ENCODE measurements at regions not wholly inside any gene's neighbourhood (a gene's known extent, or its start where the extent isn't known, plus 50 kb on each side); places are given as distances from the start of the nearest gene placed in this dataset.

GRCh38 chr2:40841856-40842255, 390.0 kb upstream of the SLC8A1 start:
- DNase-seq (ENCODE audit: low spot score), result no peak
- TF ChIP-seq CTCF (IDR thresholded peaks at IDR 0.05; ENCODE audit: extremely low read depth, missing control alignments), result no peak

- DNase-seq (ENCODE audit: low spot score), result no peak
- no peak for TF ChIP-seq CTCF (IDR thresholded peaks at IDR 0.05; ENCODE audit: extremely low read depth, missing control alignments)
These were observed 392.7 kb upstream of the SLC8A1 start for GRCh38 chr2:40844353-40845277.

GRCh38 chr2:40851661-40852060, 399.8 kb upstream of the SLC8A1 start:
- TF ChIP-seq CTCF (IDR thresholded peaks at IDR 0.05; ENCODE audit: extremely low read depth, missing control alignments), result no peak
- no peak for DNase-seq (ENCODE audit: low spot score)

GRCh38 chr2:40859617-40860016, 407.7 kb upstream of the SLC8A1 start:
- no peak for DNase-seq (ENCODE audit: low spot score)
- no peak for TF ChIP-seq CTCF (IDR thresholded peaks at IDR 0.05; ENCODE audit: extremely low read depth, missing control alignments)

- no peak for DNase-seq (ENCODE audit: low spot score)
- no peak for TF ChIP-seq CTCF (IDR thresholded peaks at IDR 0.05; ENCODE audit: extremely low read depth, missing control alignments)
These were observed 415.9 kb upstream of the SLC8A1 start for GRCh38 chr2:40867829-40868228.

- no peak for DNase-seq (ENCODE audit: low spot score)
- no peak for TF ChIP-seq CTCF (IDR thresholded peaks at IDR 0.05; ENCODE audit: extremely low read depth, missing control alignments)
These were observed 420.7 kb upstream of the SLC8A1 start for GRCh38 chr2:40872580-40872979.

GRCh38 chr2:40874380-40874779, 422.5 kb upstream of the SLC8A1 start:
- no peak for TF ChIP-seq CTCF (IDR thresholded peaks at IDR 0.05; ENCODE audit: extremely low read depth, missing control alignments)
- no peak for DNase-seq (ENCODE audit: low spot score)

Data from GM20000 (cell line).